ENCODE measurements at regions not wholly inside any gene's neighbourhood (a gene's known extent, or its start where the extent isn't known, plus 50 kb on each side); places are given as distances from the start of the nearest gene placed in this dataset.

- H3K4me3 Mint-ChIP-seq, result no peak overlapping the region
- peaks cover 0 to 9% (median 4%) of the 10 kb centered on the region in 7 donors for H3K9me3 Mint-ChIP-seq
- Histone ChIP-seq H3K79me2 (ENCODE audit: insufficient read depth, low read length) (no peaks in the 10 kb centered on the region), H3K4me3 (replicated peaks in 1 of 3; ENCODE audit: low read depth in 2 of 3, low read length in 3 of 3) (no peak overlapping the region), H4K20me1 (ENCODE audit: insufficient read depth, low read length) (no peaks in the 10 kb centered on the region), H3K36me3 (replicated peaks in 1 of 2; ENCODE audit: control insufficient read depth in 1 of 2, insufficient read depth in 2 of 2, low read length in 2 of 2) (no peaks in the 10 kb centered on the region), H3K4me2 (replicated peaks; ENCODE audit: extremely low read depth, low read length, poor library complexity, severe bottlenecking) (no peak overlapping the region), H3K9me3 (replicated peaks in 1 of 2; ENCODE audit: control insufficient read depth in 1 of 2, insufficient read depth in 1 of 2, low read length in 2 of 2) (peaks cover 0 to 6% of the 10 kb centered on the region in 2 donors), H3K4me1 (ENCODE audit: control insufficient read depth in 1 of 2, insufficient read depth in 2 of 2, low read length in 2 of 2) (no peaks in the 10 kb centered on the region), H2AFZ (ENCODE audit: insufficient read depth, low read depth, low read length, poor library complexity, severe bottlenecking) (no peak overlapping the region), H3K27ac (ENCODE audit: low read depth in 1 of 2, low read length in 2 of 2) (no peak overlapping the region), H3K9ac (ENCODE audit: insufficient read depth, low read length, poor library complexity, severe bottlenecking) (no peak overlapping the region), H3K27me3 (ENCODE audit: control insufficient read depth in 2 of 2, insufficient read depth in 2 of 2, low read length in 2 of 2) (no peaks in the 10 kb centered on the region)
- H3K27me3 Mint-ChIP-seq (ENCODE audit: low read depth in 3 of 3), result peaks cover 0 to 2% (median 2%) of the 10 kb centered on the region in 3 donors
- H3K36me3 Mint-ChIP-seq, result no peaks in the 10 kb centered on the region
- DNase-seq, result no peak
- WGBS (ENCODE audit: insufficient coverage), result no CpG with 5 or more reads among the region's 2 CpGs
- intact Hi-C loops (cut with micrococcal nuclease), result no loop called here
- H3K27ac Mint-ChIP-seq, result no peak overlapping the region
- H3K4me1 Mint-ChIP-seq, result no peaks in the 10 kb centered on the region
- TF ChIP-seq CTCF (IDR thresholded peaks at IDR 0.05), result no peak
Measured at GRCh38 chr2:123456416-123456815, 568.7 kb upstream of the CNTNAP5 start.

- Mint-ChIP-seq H3K36me3 (no peaks in the 10 kb centered on the region), H3K27me3 (ENCODE audit: low read depth in 3 of 3) (peaks cover 0 to 2% (median 0%) of the 10 kb centered on the region in 3 donors), H3K9me3 (peaks cover 0 to 8% (median 2%) of the 10 kb centered on the region in 7 donors), H3K27ac (no peak overlapping the region), H3K4me1 (no peaks in the 10 kb centered on the region), H3K4me3 (no peak overlapping the region)
- Histone ChIP-seq H3K4me3 (replicated peaks in 1 of 3; ENCODE audit: low read depth in 2 of 3, low read length in 3 of 3) (no peak overlapping the region), H3K27ac (ENCODE audit: low read depth in 1 of 2, low read length in 2 of 2) (no peak overlapping the region), H3K9ac (ENCODE audit: insufficient read depth, low read length, poor library complexity, severe bottlenecking) (no peak overlapping the region), H3K27me3 (ENCODE audit: control insufficient read depth in 2 of 2, insufficient read depth in 2 of 2, low read length in 2 of 2) (no peaks in the 10 kb centered on the region), H3K4me2 (replicated peaks; ENCODE audit: extremely low read depth, low read length, poor library complexity, severe bottlenecking) (no peak overlapping the region), H3K4me1 (ENCODE audit: control insufficient read depth in 1 of 2, insufficient read depth in 2 of 2, low read length in 2 of 2) (no peaks in the 10 kb centered on the region), H2AFZ (ENCODE audit: insufficient read depth, low read depth, low read length, poor library complexity, severe bottlenecking) (no peak overlapping the region), H4K20me1 (ENCODE audit: insufficient read depth, low read length) (no peaks in the 10 kb centered on the region), H3K9me3 (replicated peaks in 1 of 2; ENCODE audit: control insufficient read depth in 1 of 2, insufficient read depth in 1 of 2, low read length in 2 of 2) (peaks cover 0 to 3% of the 10 kb centered on the region in 2 donors), H3K36me3 (replicated peaks in 1 of 2; ENCODE audit: control insufficient read depth in 1 of 2, insufficient read depth in 2 of 2, low read length in 2 of 2) (no peaks in the 10 kb centered on the region), H3K79me2 (ENCODE audit: insufficient read depth, low read length) (no peaks in the 10 kb centered on the region)
- intact Hi-C loops (cut with micrococcal nuclease), result no loop called here
- TF ChIP-seq CTCF (IDR thresholded peaks at IDR 0.05), result no peak
- DNase-seq, result no peak
Measured at GRCh38 chr2:123463886-123464285, 561.2 kb upstream of the CNTNAP5 start.

Measured in CD14-positive monocyte (primary cell).